PC-3 (cell line): ENCODE measurements at regions not wholly inside any gene's neighbourhood (a gene's known extent, or its start where the extent isn't known, plus 50 kb on each side); places are given as distances from the start of the nearest gene placed in this dataset.

Source experiments
- ATAC-seq: fragments of 200-7000 bp; cut with Tn5 transposase; 2 replicates; pipeline ENCODE4 v1.9.1; 2020; ENCODE audit warnings: mild to moderate bottlenecking, moderate library complexity
- BruUV-seq: library from RNA; stranded (reverse); fragments of 400-500 nt; replicated peaks from 2 replicates; lab custom pipeline; 2021; lab: Mats Ljungman, UMichigan
- CTCF ChIA-PET: fragments of 300-600 bp; sonication (Branson Sonifier 250); formaldehyde crosslinking; loops from one replicate; lab custom pipeline; 2022; ENCODE audit warnings: antibody characterized with exemption; lab: Charles Lee
- POLR2A ChIA-PET: fragments of 300-600 bp; sonication (Branson Sonifier 250); formaldehyde crosslinking; loops from one replicate; lab custom pipeline; 2022; ENCODE audit warnings: antibody characterized with exemption; ENCODE audit not compliant: unreplicated experiment; lab: Charles Lee
- DNase-seq: peaks from one replicate; pipeline ENCODE4 v3.0.0-alpha.2; 2015
- H2AFZ ChIP-seq: fragments of 300-600 bp; sonication (generic); 2 replicates; pipeline ENCODE4 v1.6.0; 2016; ENCODE audit warnings: antibody characterized with exemption, low read length
- H3F3A ChIP-seq: fragments of 300-600 bp; sonication (generic); one replicate; pipeline ENCODE4 v1.6.0; 2017; ENCODE audit warnings: antibody characterized with exemption, low read length, control low read depth, mild to moderate bottlenecking; ENCODE audit not compliant: unreplicated experiment
- H3K27ac ChIP-seq: fragments of 300-600 bp; sonication (generic); 2 replicates; pipeline ENCODE4 v1.5.1; 2016; ENCODE audit warnings: mild to moderate bottlenecking, low read length
- H3K27me3 ChIP-seq: fragments of 300-600 bp; sonication (generic); 2 replicates; pipeline ENCODE4 v1.6.1; 2016; ENCODE audit warnings: low read length, mixed read lengths
- H3K36me3 ChIP-seq: fragments of 300-600 bp; sonication (generic); 2 replicates; pipeline ENCODE4 v1.6.1; 2016; ENCODE audit warnings: low read depth, mixed run types, low read length, mixed read lengths
- H3K4me1 ChIP-seq: fragments of 300-600 bp; sonication (generic); 2 replicates; pipeline ENCODE4 v1.5.1; 2016; ENCODE audit warnings: low read length; ENCODE audit not compliant: insufficient read depth
- H3K4me2 ChIP-seq: fragments of 300-600 bp; sonication (generic); 2 replicates; pipeline ENCODE4 v1.6.0; 2016; ENCODE audit warnings: low read length
- H3K4me3 ChIP-seq: fragments of 300-600 bp; sonication (generic); 2 replicates; pipeline ENCODE4 v1.5.1; 2016; ENCODE audit warnings: mild to moderate bottlenecking, low read length, mixed read lengths
- H3K79me2 ChIP-seq: fragments of 300-600 bp; sonication (generic); 2 replicates; pipeline ENCODE4 v1.6.1; 2017; ENCODE audit warnings: low read length, mixed read lengths
- H3K9ac ChIP-seq: fragments of 300-600 bp; sonication (generic); 2 replicates; pipeline ENCODE4 v1.6.0; 2016; ENCODE audit warnings: mild to moderate bottlenecking, low read length
- H3K9me2 ChIP-seq: fragments of 300-600 bp; sonication (generic); replicated peaks from 2 replicates; pipeline ENCODE4 v1.6.1; 2016; ENCODE audit warnings: mixed run types, low read length, mixed read lengths
- H3K9me3 ChIP-seq: fragments of 300-600 bp; sonication (generic); 2 replicates; pipeline ENCODE4 v1.6.1; 2016; ENCODE audit warnings: low read length, mixed read lengths
- H4K20me1 ChIP-seq: fragments of 300-600 bp; sonication (generic); 2 replicates; pipeline ENCODE4 v1.6.1; 2016; ENCODE audit warnings: low read length, mixed read lengths
- EZH2 ChIP-seq: fragments of 300-600 bp; sonication (generic); IDR thresholded peaks from one replicate; pipeline ENCODE4 v1.6.1; 2017; ENCODE audit warnings: antibody characterized with exemption, mild to moderate bottlenecking, low read length; ENCODE audit not compliant: unreplicated experiment
- EZH2phosphoT487 ChIP-seq: fragments of 300-600 bp; sonication (generic); IDR thresholded peaks from 2 replicates; pipeline ENCODE4 v1.6.1; 2018; ENCODE audit warnings: mild to moderate bottlenecking, antibody characterized with exemption, low read length, borderline replicate concordance
- intact Hi-C: fragments of 100-400 bp; cut with micrococcal nuclease; formaldehyde crosslinking; loops from 2 replicates; pipeline ENCODE4 v1.9.0; 2023
- TF ChIP-seq, protein P1 (sequence below): fragments of 300-600 bp; sonication (generic); conservative IDR thresholded peaks from 2 replicates; pipeline ENCODE4 v1.5.1; 2017; ENCODE audit warnings: antibody characterized with exemption, low read depth, mild to moderate bottlenecking, low read length

DNA sequence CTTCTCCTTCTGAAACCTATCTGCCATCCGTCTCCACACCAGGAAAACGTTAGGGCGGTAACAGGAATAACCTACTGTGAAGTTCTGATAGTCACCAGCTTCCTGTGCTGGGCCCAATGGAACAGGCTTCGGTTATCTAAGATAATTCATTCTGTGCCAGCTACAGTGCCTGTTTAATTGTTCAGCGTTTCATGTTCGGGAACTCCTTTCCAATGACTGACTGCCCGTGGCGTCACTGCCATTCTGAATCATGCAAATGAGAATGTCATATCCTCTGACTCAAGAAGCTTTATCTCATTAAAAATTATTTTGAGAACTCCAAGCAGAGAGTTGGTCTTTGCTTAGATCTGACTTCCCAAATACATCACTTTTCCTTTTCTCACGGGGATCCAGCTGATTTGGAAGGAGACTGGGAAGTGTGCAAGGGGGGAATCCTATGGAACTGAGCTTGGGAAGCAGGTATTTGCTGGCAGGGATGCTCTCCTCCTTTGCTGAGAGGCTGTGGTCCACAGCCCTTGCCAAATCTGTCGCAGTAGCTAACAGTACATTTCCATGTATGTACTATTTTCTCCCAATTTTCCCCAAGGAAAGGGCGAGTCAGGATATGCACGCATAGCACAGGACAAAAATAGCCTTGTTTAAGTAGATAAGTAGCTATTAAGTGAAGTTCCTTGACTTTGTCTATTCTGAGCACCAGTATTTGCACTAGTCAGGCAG lies 358.7 kb downstream of the LTN1 start:
- no peaks in the 10 kb centered on the region for H3K36me3 ChIP-seq
- no peaks in the 10 kb centered on the region for H3K9me2 ChIP-seq
- H3K9ac ChIP-seq: peak overlapping the region; percentile 91
- intact Hi-C loops: loop anchor here (10.0 kb wide), 2 partner anchors 199 to 311 kb away; no protein-coding TSS in a partner anchor
- H3K4me2 ChIP-seq: peak overlapping the region; percentile 62
- peak overlapping the region; percentile 11; the same call in 1 of the 2 replicates for H3K4me3 ChIP-seq
- POLR2A ChIA-PET: interaction anchor here (0.7 to 0.9 kb wide), 2 partner anchors 111 to 380 kb away, joined by 3 to 4 read pairs; no protein-coding TSS in a partner anchor
- peaks cover 70% of the 10 kb centered on the region for H3K4me1 ChIP-seq
- no peak for TF ChIP-seq EZH2
- TF ChIP-seq EZH2phosphoT487: no peak
- ATAC-seq (peak; percentile 31), DNase-seq (peak; percentile 91)
- no peaks in the 10 kb centered on the region for H4K20me1 ChIP-seq
- H3K79me2 ChIP-seq: no peaks in the 10 kb centered on the region
- H3F3A ChIP-seq: peaks cover 9% of the 10 kb centered on the region
- no peaks in the 10 kb centered on the region for H3K9me3 ChIP-seq
- H3K27me3 ChIP-seq: no peaks in the 10 kb centered on the region
- no peak overlapping the region for H2AFZ ChIP-seq
- H3K27ac ChIP-seq: peak overlapping the region; percentile 97
- CTCF ChIA-PET: interaction anchor here (0.6 kb wide), 1 partner anchor 98 kb away, joined by 5 read pairs; no protein-coding TSS in a partner anchor
- BruUV-seq: TSS peak; percentile 78

DNA sequence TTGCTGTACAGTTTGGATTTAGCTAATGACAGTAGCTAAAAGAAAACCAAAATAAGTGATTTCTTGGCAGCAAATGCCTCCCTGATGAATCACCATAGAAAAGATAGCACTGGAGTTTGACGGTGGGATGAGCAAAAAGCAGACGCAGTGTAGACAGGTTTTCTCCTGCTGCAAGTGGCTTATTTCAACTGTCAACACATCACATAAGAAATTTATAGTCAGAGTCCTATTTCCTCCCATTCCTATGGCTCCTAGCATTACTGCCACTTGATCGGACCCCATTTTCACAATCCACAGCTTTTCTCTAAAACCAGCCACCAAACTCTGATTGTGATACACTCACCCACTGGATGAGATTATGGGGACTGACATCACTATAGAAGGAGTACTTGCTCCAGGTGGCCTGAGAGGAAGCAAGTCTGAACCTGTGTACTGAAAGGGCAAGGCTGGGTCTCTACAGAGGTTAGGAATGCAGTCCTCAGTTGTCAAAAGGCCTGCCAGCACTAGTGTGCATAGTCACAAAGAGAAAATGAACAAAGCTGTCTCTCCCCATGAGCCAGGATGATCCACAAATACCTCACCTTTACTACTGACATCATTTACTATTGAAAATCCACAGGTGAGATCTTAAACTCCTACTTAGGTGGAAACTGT lies 359.8 kb downstream of the LTN1 start:
- Histone ChIP-seq H3K27me3 (no peaks in the 10 kb centered on the region), H3K4me3 (no peak overlapping the region), H3K4me1 (peaks cover 65% of the 10 kb centered on the region), H3K9me3 (no peaks in the 10 kb centered on the region), H3K79me2 (no peaks in the 10 kb centered on the region), H3K36me3 (no peaks in the 10 kb centered on the region), H3F3A (peaks cover 9% of the 10 kb centered on the region), H2AFZ (no peak overlapping the region), H3K27ac (peak overlapping the region; percentile 97), H4K20me1 (no peaks in the 10 kb centered on the region), H3K9ac (peak overlapping the region; percentile 91), H3K4me2 (peak overlapping the region; percentile 62), H3K9me2 (no peaks in the 10 kb centered on the region)
- DNase-seq (peak; percentile 70), ATAC-seq (peak; percentile 3)
- no peak for TF ChIP-seq EZH2
- intact Hi-C loops: loop anchor here (10.0 kb wide), 2 partner anchors 198 to 312 kb away; no protein-coding TSS in a partner anchor
- ChIA-PET CTCF (no interaction called here), POLR2A (interaction anchor here (0.7 kb wide), 1 partner anchor 40 kb away, joined by 4 read pairs; no protein-coding TSS in a partner anchor)
- BruUV-seq: no TSS peak

DNA sequence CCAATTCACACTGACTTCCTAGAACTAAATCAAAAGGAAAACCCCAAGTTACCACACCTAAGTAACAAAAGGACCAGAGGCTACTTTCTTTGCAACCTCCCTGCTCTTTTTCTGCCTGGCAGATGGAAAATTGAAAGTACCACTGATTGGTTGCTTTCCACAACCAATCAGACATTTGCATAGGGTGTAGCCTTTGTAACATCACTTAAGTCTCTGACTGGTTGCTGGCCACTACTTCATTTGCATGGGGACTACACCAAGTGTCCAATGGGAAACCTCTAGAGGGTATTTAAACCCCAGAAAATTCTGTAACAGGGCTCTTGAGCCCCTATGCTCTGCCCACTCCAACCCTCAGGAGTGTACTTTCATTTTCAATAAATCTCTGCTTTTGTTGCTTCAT lies 365.0 kb downstream of the LTN1 start:
- no peak for ATAC-seq
- Histone ChIP-seq H2AFZ (no peak overlapping the region), H3K4me2 (no peak overlapping the region)

More for the DNA sequence above, 365.0 kb downstream of the LTN1 start:
- intact Hi-C loops: no loop called here
- H3K4me1 ChIP-seq: peaks cover 27% of the 10 kb centered on the region
- no peak overlapping the region for H3K4me3 ChIP-seq
- peaks cover 6% of the 10 kb centered on the region for H3F3A ChIP-seq
- TF ChIP-seq EZH2 (no peak), EZH2phosphoT487 (no peak)
- TF ChIP-seq, protein P1, sequence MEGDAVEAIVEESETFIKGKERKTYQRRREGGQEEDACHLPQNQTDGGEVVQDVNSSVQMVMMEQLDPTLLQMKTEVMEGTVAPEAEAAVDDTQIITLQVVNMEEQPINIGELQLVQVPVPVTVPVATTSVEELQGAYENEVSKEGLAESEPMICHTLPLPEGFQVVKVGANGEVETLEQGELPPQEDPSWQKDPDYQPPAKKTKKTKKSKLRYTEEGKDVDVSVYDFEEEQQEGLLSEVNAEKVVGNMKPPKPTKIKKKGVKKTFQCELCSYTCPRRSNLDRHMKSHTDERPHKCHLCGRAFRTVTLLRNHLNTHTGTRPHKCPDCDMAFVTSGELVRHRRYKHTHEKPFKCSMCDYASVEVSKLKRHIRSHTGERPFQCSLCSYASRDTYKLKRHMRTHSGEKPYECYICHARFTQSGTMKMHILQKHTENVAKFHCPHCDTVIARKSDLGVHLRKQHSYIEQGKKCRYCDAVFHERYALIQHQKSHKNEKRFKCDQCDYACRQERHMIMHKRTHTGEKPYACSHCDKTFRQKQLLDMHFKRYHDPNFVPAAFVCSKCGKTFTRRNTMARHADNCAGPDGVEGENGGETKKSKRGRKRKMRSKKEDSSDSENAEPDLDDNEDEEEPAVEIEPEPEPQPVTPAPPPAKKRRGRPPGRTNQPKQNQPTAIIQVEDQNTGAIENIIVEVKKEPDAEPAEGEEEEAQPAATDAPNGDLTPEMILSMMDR: no peak
- H3K9me2 ChIP-seq: no peaks in the 10 kb centered on the region; the same call in 1 of the 2 replicates
- no peaks in the 10 kb centered on the region for H3K36me3 ChIP-seq
- CTCF ChIA-PET: no interaction called here
- no TSS peak for BruUV-seq
- H3K9me3 ChIP-seq: no peaks in the 10 kb centered on the region
- H3K79me2 ChIP-seq: no peaks in the 10 kb centered on the region
- no peaks in the 10 kb centered on the region for H3K27me3 ChIP-seq
- POLR2A ChIA-PET: no interaction called here
- DNase-seq: no peak
- H3K27ac ChIP-seq: no peak overlapping the region
- no peaks in the 10 kb centered on the region for H4K20me1 ChIP-seq
- no peak overlapping the region for H3K9ac ChIP-seq
